ENCODE measurements at regions not wholly inside any gene's neighbourhood (a gene's known extent, or its start where the extent isn't known, plus 50 kb on each side); places are given as distances from the start of the nearest gene placed in this dataset.

- DNase-seq (ENCODE audit: low spot score), result no peak
Measured at GRCh38 chr21:40901691-40902090, 54.7 kb upstream of the DSCAM start.

GRCh38 chr21:40902299-40902698 lies 55.3 kb upstream of the DSCAM start:
- no peak for DNase-seq (ENCODE audit: low spot score)

- no peak for DNase-seq (ENCODE audit: low spot score)
Measured at GRCh38 chr21:40902993-40903392, 56.0 kb upstream of the DSCAM start.

GRCh38 chr21:40905251-40905650 lies 58.3 kb upstream of the DSCAM start:
- no peak for DNase-seq (ENCODE audit: low spot score)

GRCh38 chr21:40912375-40912774 lies 65.4 kb upstream of the DSCAM start:
- no peak for DNase-seq (ENCODE audit: low spot score)

GRCh38 chr21:40915114-40915513 lies 68.2 kb upstream of the DSCAM start:
- DNase-seq (ENCODE audit: low spot score), result no peak

- DNase-seq (ENCODE audit: low spot score), result no peak
Measured at GRCh38 chr21:40923407-40923806, 76.4 kb upstream of the DSCAM start.

GRCh38 chr21:40923901-40924300 lies 76.9 kb upstream of the DSCAM start:
- no peak for DNase-seq (ENCODE audit: low spot score)

- no peak for DNase-seq (ENCODE audit: low spot score)
Measured at GRCh38 chr21:40924641-40925040, 77.7 kb upstream of the DSCAM start.

GRCh38 chr21:40926238-40926637 lies 79.3 kb upstream of the DSCAM start:
- no peak for DNase-seq (ENCODE audit: low spot score)

- no peak for DNase-seq (ENCODE audit: low spot score)
Measured at GRCh38 chr21:40929833-40930232, 82.9 kb upstream of the DSCAM start.

GRCh38 chr21:40931197-40931596 lies 84.2 kb upstream of the DSCAM start:
- DNase-seq (ENCODE audit: low spot score), result no peak

GRCh38 chr21:40936178-40936577 lies 89.2 kb upstream of the DSCAM start:
- no peak for DNase-seq (ENCODE audit: low spot score)

GRCh38 chr21:40936771-40937261 lies 89.9 kb upstream of the DSCAM start:
- DNase-seq (ENCODE audit: low spot score), result no peak

GRCh38 chr21:40938078-40938477 lies 91.1 kb upstream of the DSCAM start:
- no peak for DNase-seq (ENCODE audit: low spot score)

GRCh38 chr21:40938611-40939010 lies 91.7 kb upstream of the DSCAM start:
- DNase-seq (ENCODE audit: low spot score), result no peak

- no peak for DNase-seq (ENCODE audit: low spot score)
Measured at GRCh38 chr21:40947713-40948112, 100.8 kb upstream of the DSCAM start.

- no peak for DNase-seq (ENCODE audit: low spot score)
Measured at GRCh38 chr21:40950970-40951369, 104.0 kb upstream of the DSCAM start.

GRCh38 chr21:40952551-40953323 lies 105.8 kb upstream of the DSCAM start:
- no peak for DNase-seq (ENCODE audit: low spot score)

GRCh38 chr21:40964691-40965090 lies 117.7 kb upstream of the DSCAM start:
- DNase-seq (ENCODE audit: low spot score), result no peak

GRCh38 chr21:40967771-40968170 lies 120.8 kb upstream of the DSCAM start:
- DNase-seq (ENCODE audit: low spot score), result no peak

GRCh38 chr21:40972151-40972550 lies 125.2 kb upstream of the DSCAM start:
- no peak for DNase-seq (ENCODE audit: low spot score)

GRCh38 chr21:40976198-40977109 lies 129.5 kb upstream of the DSCAM start:
- no peak for DNase-seq (ENCODE audit: low spot score)

Data from HT-29 (cell line).